DOHH2 (cell line): ENCODE measurements at regions not wholly inside any gene's neighbourhood (a gene's known extent, or its start where the extent isn't known, plus 50 kb on each side); places are given as distances from the start of the nearest gene placed in this dataset.

ENCODE experiments used
- H3F3A ChIP-seq: fragments of 200-600 bp; sonication (generic), shearing (Covaris generic); 2 replicates; pipeline ENCODE4 v1.6.0; 2016; ENCODE audit warnings: antibody characterized with exemption, mild to moderate bottlenecking; ENCODE audit not compliant: control insufficient read depth, insufficient read depth
- H3K27ac ChIP-seq: fragments of 200-600 bp; sonication (generic); 2 replicates; pipeline ENCODE4 v1.5.1; 2014; ENCODE audit warnings: low read depth, mild to moderate bottlenecking, low read length, moderate library complexity
- H3K27me3 ChIP-seq: fragments of 200-600 bp; sonication (generic); 2 replicates; pipeline ENCODE4 v1.6.1; 2014; ENCODE audit warnings: mild to moderate bottlenecking, low read length, mixed read lengths; ENCODE audit not compliant: control insufficient read depth
- H3K36me3 ChIP-seq: fragments of 200-600 bp; sonication (generic); 2 replicates; pipeline ENCODE4 v1.6.1; 2014; ENCODE audit warnings: mild to moderate bottlenecking, low read length, moderate library complexity, mixed read lengths; ENCODE audit not compliant: control insufficient read depth
- H3K4me1 ChIP-seq: fragments of 200-600 bp; sonication (generic); 2 replicates; pipeline ENCODE4 v1.6.1; 2014; ENCODE audit warnings: mild to moderate bottlenecking, low read length, mixed read lengths; ENCODE audit not compliant: control insufficient read depth
- H3K4me2 ChIP-seq: fragments of 200-600 bp; sonication (generic); 2 replicates; pipeline ENCODE4 v1.6.0; 2014; ENCODE audit warnings: mild to moderate bottlenecking, low read length, moderate library complexity
- H3K4me3 ChIP-seq: fragments of 200-600 bp; sonication (generic); 2 replicates; pipeline ENCODE4 v1.5.1; 2014; ENCODE audit warnings: mild to moderate bottlenecking, low read length, mixed read lengths
- H3K79me2 ChIP-seq: fragments of 200-600 bp; sonication (generic); 2 replicates; pipeline ENCODE4 v1.6.1; 2014; ENCODE audit warnings: mild to moderate bottlenecking, low read length, mixed read lengths; ENCODE audit not compliant: control insufficient read depth
- H3K9me2 ChIP-seq: fragments of 200-600 bp; sonication (generic); replicated peaks from 2 replicates; pipeline ENCODE4 v1.6.1; 2014; ENCODE audit warnings: mild to moderate bottlenecking, low read length, mixed read lengths; ENCODE audit not compliant: control insufficient read depth
- H3K9me3 ChIP-seq: fragments of 200-600 bp; sonication (generic); 2 replicates; pipeline ENCODE4 v1.6.1; 2014; ENCODE audit warnings: antibody characterized with exemption, low read length, mixed read lengths; ENCODE audit not compliant: control insufficient read depth, insufficient read depth
- H4K20me1 ChIP-seq: fragments of 200-600 bp; sonication (generic); 2 replicates; pipeline ENCODE4 v1.6.0; 2014; ENCODE audit warnings: low read depth, mild to moderate bottlenecking, antibody characterized with exemption, low read length, moderate library complexity; ENCODE audit not compliant: control insufficient read depth, insufficient read depth
- EZH2phosphoT487 ChIP-seq: fragments of 200-600 bp; sonication (generic); IDR thresholded peaks from 2 replicates; pipeline ENCODE4 v1.6.1; 2017; ENCODE audit warnings: borderline replicate concordance, mild to moderate bottlenecking, antibody characterized with exemption, low read length, moderate library complexity, mixed read lengths
- TF ChIP-seq, protein P1 (sequence below): fragments of 200-600 bp; sonication (generic); IDR thresholded peaks from one replicate; pipeline ENCODE4 v1.5.1; 2014; ENCODE audit warnings: antibody characterized with exemption, mild to moderate bottlenecking, low read depth, low read length; ENCODE audit not compliant: poor library complexity, severe bottlenecking

DNA sequence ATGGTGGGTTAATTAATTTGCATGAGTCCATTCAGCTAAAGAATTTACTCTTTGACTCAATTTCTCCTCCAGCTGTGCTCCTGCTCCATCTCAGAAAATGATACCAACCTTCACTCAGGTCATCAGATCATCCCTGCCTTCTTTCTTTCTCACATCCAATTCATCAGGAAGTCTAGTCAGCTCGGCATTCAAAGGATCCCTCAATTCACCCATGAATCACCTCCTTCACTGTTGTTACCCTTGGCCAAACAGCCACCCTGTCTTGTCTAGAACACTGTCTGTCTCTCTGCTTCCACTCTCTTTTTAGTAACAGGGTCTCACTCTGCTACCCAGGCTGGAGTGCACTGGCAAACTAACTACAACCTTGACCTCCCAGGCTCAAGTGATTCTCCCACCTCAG lies 337.4 kb upstream of the SFRP2 start:
- no peaks in the 10 kb centered on the region for H3K9me2 ChIP-seq
- H3K4me3 ChIP-seq: no peak overlapping the region
- TF ChIP-seq EZH2phosphoT487: no peak
- TF ChIP-seq, protein P1, sequence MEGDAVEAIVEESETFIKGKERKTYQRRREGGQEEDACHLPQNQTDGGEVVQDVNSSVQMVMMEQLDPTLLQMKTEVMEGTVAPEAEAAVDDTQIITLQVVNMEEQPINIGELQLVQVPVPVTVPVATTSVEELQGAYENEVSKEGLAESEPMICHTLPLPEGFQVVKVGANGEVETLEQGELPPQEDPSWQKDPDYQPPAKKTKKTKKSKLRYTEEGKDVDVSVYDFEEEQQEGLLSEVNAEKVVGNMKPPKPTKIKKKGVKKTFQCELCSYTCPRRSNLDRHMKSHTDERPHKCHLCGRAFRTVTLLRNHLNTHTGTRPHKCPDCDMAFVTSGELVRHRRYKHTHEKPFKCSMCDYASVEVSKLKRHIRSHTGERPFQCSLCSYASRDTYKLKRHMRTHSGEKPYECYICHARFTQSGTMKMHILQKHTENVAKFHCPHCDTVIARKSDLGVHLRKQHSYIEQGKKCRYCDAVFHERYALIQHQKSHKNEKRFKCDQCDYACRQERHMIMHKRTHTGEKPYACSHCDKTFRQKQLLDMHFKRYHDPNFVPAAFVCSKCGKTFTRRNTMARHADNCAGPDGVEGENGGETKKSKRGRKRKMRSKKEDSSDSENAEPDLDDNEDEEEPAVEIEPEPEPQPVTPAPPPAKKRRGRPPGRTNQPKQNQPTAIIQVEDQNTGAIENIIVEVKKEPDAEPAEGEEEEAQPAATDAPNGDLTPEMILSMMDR: no peak
- H3K4me1 ChIP-seq: no peaks in the 10 kb centered on the region
- H4K20me1 ChIP-seq: no peaks in the 10 kb centered on the region
- H3K27me3 ChIP-seq: no peaks in the 10 kb centered on the region
- no peak overlapping the region for H3K4me2 ChIP-seq
- no peaks in the 10 kb centered on the region for H3F3A ChIP-seq
- no peaks in the 10 kb centered on the region for H3K36me3 ChIP-seq
- H3K79me2 ChIP-seq: no peaks in the 10 kb centered on the region
- no peaks in the 10 kb centered on the region for H3K9me3 ChIP-seq
- no peak overlapping the region for H3K27ac ChIP-seq

DNA sequence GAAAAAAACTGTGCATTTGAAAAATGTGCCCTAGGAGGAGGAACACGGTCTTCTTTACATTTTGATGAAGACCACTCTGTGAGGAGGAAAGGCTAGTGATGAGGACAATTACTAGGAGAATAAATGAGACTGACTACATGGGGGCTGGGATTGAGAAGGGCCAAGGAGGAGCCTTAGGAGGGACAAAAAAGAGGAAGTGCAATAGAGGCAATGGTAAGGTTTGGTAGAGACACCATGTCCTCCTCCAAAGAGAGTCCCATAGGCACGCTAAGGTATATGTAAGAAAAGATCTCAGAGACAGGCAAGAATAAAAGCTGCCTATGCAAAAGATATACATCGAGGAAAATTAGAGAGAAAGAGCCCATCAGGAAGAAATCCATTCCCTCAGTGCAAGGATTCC lies 336.5 kb upstream of the SFRP2 start:
- H3K4me3 ChIP-seq: no peak overlapping the region
- no peaks in the 10 kb centered on the region for H3K27me3 ChIP-seq
- H3K9me2 ChIP-seq: no peaks in the 10 kb centered on the region
- no peaks in the 10 kb centered on the region for H4K20me1 ChIP-seq
- H3K27ac ChIP-seq: no peak overlapping the region
- no peaks in the 10 kb centered on the region for H3K79me2 ChIP-seq
- no peaks in the 10 kb centered on the region for H3K9me3 ChIP-seq
- no peaks in the 10 kb centered on the region for H3K4me1 ChIP-seq
- H3K4me2 ChIP-seq: no peak overlapping the region
- H3K36me3 ChIP-seq: no peaks in the 10 kb centered on the region
- no peaks in the 10 kb centered on the region for H3F3A ChIP-seq
- TF ChIP-seq, protein P1: no peak
- TF ChIP-seq EZH2phosphoT487: no peak

DNA sequence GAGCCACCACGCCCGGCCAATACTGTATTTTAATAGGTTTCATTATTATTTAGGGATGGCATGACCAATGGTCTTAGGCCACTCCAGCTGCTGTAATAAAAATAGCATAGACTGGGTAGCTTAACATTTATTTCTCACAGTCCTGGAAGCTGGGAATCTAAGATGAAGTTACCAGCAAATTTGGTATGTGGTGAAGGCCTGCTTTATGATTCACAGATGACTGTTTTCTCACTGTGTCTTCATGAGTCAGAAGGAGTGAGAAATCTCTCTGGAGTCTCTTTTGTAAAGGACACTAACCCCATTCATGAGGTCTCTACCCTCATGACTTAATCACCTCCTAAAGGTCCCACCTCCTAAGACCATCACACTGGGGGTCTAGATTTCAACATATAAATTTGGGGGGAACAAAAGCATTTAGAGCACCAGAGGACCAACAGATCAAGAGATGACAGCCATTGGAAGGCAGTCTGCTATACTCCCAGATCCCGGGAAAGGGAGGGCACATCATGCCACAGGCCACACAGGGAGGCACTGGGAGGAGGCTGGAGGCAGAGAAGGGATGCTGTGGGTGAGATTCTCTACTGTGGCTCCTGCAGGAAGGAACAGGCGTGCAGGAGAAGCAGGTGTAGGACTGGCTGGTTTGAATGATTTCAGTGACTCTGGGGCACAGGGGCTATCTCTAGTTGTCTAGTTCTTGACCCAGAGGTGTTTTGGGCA lies 335.8 kb upstream of the SFRP2 start:
- Histone ChIP-seq H3K9me2 (no peaks in the 10 kb centered on the region), H3K9me3 (no peaks in the 10 kb centered on the region), H3K79me2 (no peaks in the 10 kb centered on the region), H3K4me1 (no peaks in the 10 kb centered on the region), H3F3A (no peaks in the 10 kb centered on the region), H3K27ac (no peak overlapping the region), H4K20me1 (no peaks in the 10 kb centered on the region), H3K4me3 (no peak overlapping the region), H3K27me3 (no peaks in the 10 kb centered on the region), H3K4me2 (no peak overlapping the region), H3K36me3 (no peaks in the 10 kb centered on the region)
- TF ChIP-seq EZH2phosphoT487: no peak
- TF ChIP-seq, protein P1: no peak
